Neural progenitor cell (in vitro differentiated cells): ENCODE measurements at regions not wholly inside any gene's neighbourhood (a gene's known extent, or its start where the extent isn't known, plus 50 kb on each side); places are given as distances from the start of the nearest gene placed in this dataset.

Source experiments
- DNase-seq: peaks from one replicate; pipeline ENCODE4 v3.0.0-alpha.2; 2016; ENCODE audit warnings: low spot score
- H2AFZ ChIP-seq: fragments of 200-600 bp; sonication (generic); replicated peaks from 2 replicates; pipeline ENCODE4 v1.6.1; 2016; ENCODE audit warnings: antibody characterized with exemption
- H3F3A ChIP-seq: fragments of 200-600 bp; sonication (generic); 2 replicates; pipeline ENCODE4 v1.6.1; 2016; ENCODE audit warnings: antibody characterized with exemption, low read depth
- H3K27ac ChIP-seq: fragments of 200-600 bp; sonication (generic); 2 replicates; pipeline ENCODE4 v1.5.1; 2016; ENCODE audit warnings: mild to moderate bottlenecking
- H3K27me3 ChIP-seq: fragments of 200-600 bp; sonication (generic); 2 replicates; pipeline ENCODE4 v1.6.1; 2016; ENCODE audit warnings: mild to moderate bottlenecking, moderate library complexity
- H3K36me3 ChIP-seq: fragments of 200-600 bp; sonication (generic); 2 replicates; pipeline ENCODE4 v1.5.1; 2016
- H3K4me1 ChIP-seq: fragments of 200-600 bp; sonication (generic); 2 replicates; pipeline ENCODE4 v1.6.1; 2016; ENCODE audit warnings: mixed run types
- H3K4me2 ChIP-seq: fragments of 200-600 bp; sonication (generic); 2 replicates; pipeline ENCODE4 v1.6.1; 2016
- H3K4me3 ChIP-seq: fragments of 200-600 bp; sonication (generic); 2 replicates; pipeline ENCODE4 v1.5.1; 2016
- H3K79me2 ChIP-seq: fragments of 200-600 bp; sonication (generic); 2 replicates; pipeline ENCODE4 v1.6.1; 2016; ENCODE audit warnings: low read depth
- H3K9ac ChIP-seq: fragments of 200-600 bp; sonication (generic); 2 replicates; pipeline ENCODE4 v1.6.1; 2016
- H3K9me3 ChIP-seq: fragments of 200-600 bp; sonication (generic); 2 replicates; pipeline ENCODE4 v1.5.1; 2016; ENCODE audit warnings: low read depth
- H4K20me1 ChIP-seq: fragments of 200-600 bp; sonication (generic); 2 replicates; pipeline ENCODE4 v1.6.1; 2016; ENCODE audit warnings: low read depth
- H3K27ac Mint-ChIP-seq: 3 replicates; pipeline ENCODE4 v1.8.0; 2021; ENCODE audit warnings: mixed read lengths
- H3K27me3 Mint-ChIP-seq: 2 replicates; pipeline ENCODE4 v1.8.0; 2022; ENCODE audit warnings: low read depth, mild to moderate bottlenecking, inconsistent platforms, moderate library complexity, mixed read lengths; ENCODE audit not compliant: insufficient read depth
- H3K36me3 Mint-ChIP-seq: 3 replicates; pipeline ENCODE4 v1.8.0; 2021; ENCODE audit warnings: mixed read lengths
- H3K4me1 Mint-ChIP-seq: 3 replicates; pipeline ENCODE4 v1.8.0; 2021; ENCODE audit warnings: mixed read lengths
- H3K4me3 Mint-ChIP-seq: 3 replicates; pipeline ENCODE4 v1.8.0; 2021; ENCODE audit warnings: mild to moderate bottlenecking, moderate library complexity, mixed read lengths
- H3K9me3 Mint-ChIP-seq: 3 replicates; pipeline ENCODE4 v1.8.0; 2020; ENCODE audit warnings: mixed read lengths
- EZH2 ChIP-seq: fragments of 200-600 bp; sonication (generic); IDR thresholded peaks from 2 replicates; pipeline ENCODE4 v1.6.1; 2017; ENCODE audit warnings: antibody characterized with exemption, mild to moderate bottlenecking, moderate library complexity
- EZH2phosphoT487 ChIP-seq: fragments of 200-600 bp; sonication (generic); IDR thresholded peaks from 2 replicates; pipeline ENCODE4 v1.6.1; 2017; ENCODE audit warnings: antibody characterized with exemption
- TF ChIP-seq, protein P1 (sequence below): fragments of 200-600 bp; sonication (generic); IDR thresholded peaks from 2 replicates; pipeline ENCODE4 v1.5.1; 2017; ENCODE audit warnings: antibody characterized with exemption, mild to moderate bottlenecking

DNA sequence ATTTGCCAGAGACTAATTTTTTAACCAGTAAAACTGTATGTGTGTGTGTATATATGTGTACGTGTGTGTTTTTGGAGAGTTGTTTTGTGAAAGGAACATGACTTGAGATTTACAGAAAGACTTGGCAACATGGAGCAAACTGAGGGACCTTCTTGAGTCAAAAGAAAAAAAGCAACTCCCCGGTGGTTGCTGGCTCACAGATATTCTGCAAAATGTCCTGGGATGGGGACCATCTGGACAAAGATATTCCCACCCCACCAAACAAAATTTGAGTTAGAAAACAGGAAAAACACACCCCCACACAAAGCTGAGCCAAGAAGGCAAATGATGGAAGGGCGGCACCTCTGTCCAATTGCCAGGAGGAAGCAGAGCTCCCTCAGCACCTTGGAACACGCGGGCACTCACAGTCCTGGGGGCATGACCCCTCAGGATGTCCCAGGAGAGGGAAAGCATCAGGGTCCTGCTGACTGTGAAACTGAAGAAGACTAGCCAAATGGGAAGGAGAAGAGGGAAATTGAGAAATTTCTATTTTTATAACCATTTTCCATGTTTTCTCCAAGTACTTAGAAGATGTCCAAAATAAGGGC, 290.2 kb upstream of the ACVR2A start:
- TF ChIP-seq EZH2, result no peak
- no peak for TF ChIP-seq EZH2phosphoT487
- TF ChIP-seq, protein P1, sequence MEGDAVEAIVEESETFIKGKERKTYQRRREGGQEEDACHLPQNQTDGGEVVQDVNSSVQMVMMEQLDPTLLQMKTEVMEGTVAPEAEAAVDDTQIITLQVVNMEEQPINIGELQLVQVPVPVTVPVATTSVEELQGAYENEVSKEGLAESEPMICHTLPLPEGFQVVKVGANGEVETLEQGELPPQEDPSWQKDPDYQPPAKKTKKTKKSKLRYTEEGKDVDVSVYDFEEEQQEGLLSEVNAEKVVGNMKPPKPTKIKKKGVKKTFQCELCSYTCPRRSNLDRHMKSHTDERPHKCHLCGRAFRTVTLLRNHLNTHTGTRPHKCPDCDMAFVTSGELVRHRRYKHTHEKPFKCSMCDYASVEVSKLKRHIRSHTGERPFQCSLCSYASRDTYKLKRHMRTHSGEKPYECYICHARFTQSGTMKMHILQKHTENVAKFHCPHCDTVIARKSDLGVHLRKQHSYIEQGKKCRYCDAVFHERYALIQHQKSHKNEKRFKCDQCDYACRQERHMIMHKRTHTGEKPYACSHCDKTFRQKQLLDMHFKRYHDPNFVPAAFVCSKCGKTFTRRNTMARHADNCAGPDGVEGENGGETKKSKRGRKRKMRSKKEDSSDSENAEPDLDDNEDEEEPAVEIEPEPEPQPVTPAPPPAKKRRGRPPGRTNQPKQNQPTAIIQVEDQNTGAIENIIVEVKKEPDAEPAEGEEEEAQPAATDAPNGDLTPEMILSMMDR, result no peak
- Histone ChIP-seq H3K27ac (no peak overlapping the region), H3K27me3 (no peaks in the 10 kb centered on the region), H3K79me2 (no peaks in the 10 kb centered on the region), H4K20me1 (no peaks in the 10 kb centered on the region), H3K4me1 (peaks cover 12% of the 10 kb centered on the region), H3K4me2 (no peak overlapping the region), H3F3A (no peaks in the 10 kb centered on the region), H2AFZ (no peak overlapping the region), H3K4me3 (no peak overlapping the region), H3K9ac (no peak overlapping the region), H3K9me3 (no peaks in the 10 kb centered on the region), H3K36me3 (no peaks in the 10 kb centered on the region)
- H3K9me3 Mint-ChIP-seq, result no peaks in the 10 kb centered on the region
- H3K36me3 Mint-ChIP-seq, result no peaks in the 10 kb centered on the region
- peaks cover 31% of the 10 kb centered on the region for H3K4me1 Mint-ChIP-seq
- no peak overlapping the region for H3K27ac Mint-ChIP-seq
- no peak overlapping the region for H3K4me3 Mint-ChIP-seq
- peaks cover 3% of the 10 kb centered on the region for H3K27me3 Mint-ChIP-seq
- DNase-seq, result no peak

DNA sequence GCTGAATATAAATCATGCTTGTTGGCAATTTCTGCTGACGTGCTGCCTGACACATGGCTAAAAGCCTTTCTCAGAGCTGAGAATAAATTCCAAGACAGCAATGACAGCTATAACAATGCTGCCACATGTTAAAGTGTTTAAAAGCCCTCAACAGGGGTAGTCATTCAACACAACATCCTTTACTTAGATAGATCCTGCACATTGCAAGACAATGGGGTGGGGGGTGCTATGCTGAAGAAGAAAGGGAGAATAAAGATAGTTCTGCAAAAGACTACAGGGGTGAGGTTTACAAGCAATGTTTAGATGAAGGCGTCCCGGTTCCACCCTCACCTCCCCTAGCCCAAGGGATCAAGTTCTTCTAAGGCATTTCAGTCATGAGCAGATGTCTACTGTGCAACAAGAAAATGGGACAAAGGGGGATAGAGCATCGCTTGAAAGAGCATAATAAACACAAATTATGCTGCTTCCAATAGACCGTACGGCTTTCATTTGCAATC, 291.0 kb upstream of the ACVR2A start:
- Histone ChIP-seq H3K9ac (no peak overlapping the region), H3K9me3 (no peaks in the 10 kb centered on the region), H3K79me2 (no peaks in the 10 kb centered on the region), H3K36me3 (no peaks in the 10 kb centered on the region), H2AFZ (no peak overlapping the region), H3K27me3 (no peaks in the 10 kb centered on the region), H3K4me3 (no peak overlapping the region), H3K4me1 (peaks cover 12% of the 10 kb centered on the region), H3F3A (no peaks in the 10 kb centered on the region), H3K4me2 (no peak overlapping the region), H3K27ac (no peak overlapping the region), H4K20me1 (no peaks in the 10 kb centered on the region)
- H3K36me3 Mint-ChIP-seq, result no peaks in the 10 kb centered on the region
- peak overlapping the region; percentile 15 for H3K27ac Mint-ChIP-seq
- peaks cover 3% of the 10 kb centered on the region for H3K27me3 Mint-ChIP-seq
- TF ChIP-seq EZH2phosphoT487, result no peak
- TF ChIP-seq EZH2, result no peak
- TF ChIP-seq, protein P1, result no peak
- peaks cover 31% of the 10 kb centered on the region for H3K4me1 Mint-ChIP-seq
- peak overlapping the region; percentile 6 for H3K4me3 Mint-ChIP-seq
- H3K9me3 Mint-ChIP-seq, result peaks cover under 1% of the 10 kb centered on the region
- peak; percentile 19 for DNase-seq

DNA sequence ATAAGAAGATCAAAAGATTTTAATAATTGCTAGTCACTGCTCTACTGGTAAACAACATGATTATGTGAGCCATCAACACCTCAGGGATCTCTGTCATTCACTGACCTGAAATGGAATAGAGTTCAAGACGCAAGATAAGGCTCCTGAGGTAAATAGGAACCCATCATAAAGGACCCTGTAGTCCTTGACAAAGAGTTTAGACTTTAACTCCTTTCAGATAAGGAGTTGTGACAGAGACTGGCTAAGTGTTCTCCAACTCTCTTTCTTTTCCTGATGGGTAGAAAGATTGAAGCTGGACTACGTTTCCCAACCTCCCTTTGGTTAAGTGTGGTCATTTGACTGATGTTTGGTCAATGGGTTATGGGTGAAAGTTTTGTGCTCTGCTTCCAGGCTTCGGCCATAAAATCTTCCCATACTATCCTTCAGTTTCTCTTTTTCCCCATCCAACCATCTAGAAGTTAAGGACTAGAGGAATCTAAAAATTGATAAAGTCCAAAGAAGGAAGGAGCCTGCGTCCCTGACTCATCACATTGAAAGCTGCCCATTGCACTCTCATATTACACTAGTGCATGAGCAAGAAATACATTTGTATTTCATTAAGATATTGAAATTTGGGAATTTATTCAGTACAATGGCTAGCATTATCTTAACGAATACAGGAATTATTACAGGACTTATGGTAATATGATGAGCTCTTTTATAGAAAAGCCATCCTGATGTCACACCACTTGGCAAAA, 293.7 kb upstream of the ACVR2A start:
- H3K27ac Mint-ChIP-seq, result no peak overlapping the region
- no peaks in the 10 kb centered on the region for H3K36me3 Mint-ChIP-seq
- no peak for DNase-seq
- H3K4me1 Mint-ChIP-seq, result peaks cover 28% of the 10 kb centered on the region
- peaks cover 7% of the 10 kb centered on the region for H3K9me3 Mint-ChIP-seq
- H3K27me3 Mint-ChIP-seq, result peaks cover 9% of the 10 kb centered on the region
- Histone ChIP-seq H3K36me3 (no peaks in the 10 kb centered on the region), H3K79me2 (no peaks in the 10 kb centered on the region), H3K4me2 (no peak overlapping the region), H3K4me3 (no peak overlapping the region), H2AFZ (no peak overlapping the region), H3K4me1 (peaks cover 12% of the 10 kb centered on the region), H3K27me3 (no peaks in the 10 kb centered on the region), H3F3A (no peaks in the 10 kb centered on the region), H4K20me1 (no peaks in the 10 kb centered on the region), H3K9ac (no peak overlapping the region), H3K9me3 (no peaks in the 10 kb centered on the region), H3K27ac (no peak overlapping the region)
- no peak overlapping the region for H3K4me3 Mint-ChIP-seq
- TF ChIP-seq EZH2phosphoT487 (no peak), EZH2 (no peak)
- TF ChIP-seq, protein P1, result no peak
